ENCODE measurements at regions not wholly inside any gene's neighbourhood (a gene's known extent, or its start where the extent isn't known, plus 50 kb on each side); places are given as distances from the start of the nearest gene placed in this dataset.
A peak's percentile ranks its signal among the peaks of the same experiment; 100 is the strongest.

- TF ChIP-seq, protein P1, sequence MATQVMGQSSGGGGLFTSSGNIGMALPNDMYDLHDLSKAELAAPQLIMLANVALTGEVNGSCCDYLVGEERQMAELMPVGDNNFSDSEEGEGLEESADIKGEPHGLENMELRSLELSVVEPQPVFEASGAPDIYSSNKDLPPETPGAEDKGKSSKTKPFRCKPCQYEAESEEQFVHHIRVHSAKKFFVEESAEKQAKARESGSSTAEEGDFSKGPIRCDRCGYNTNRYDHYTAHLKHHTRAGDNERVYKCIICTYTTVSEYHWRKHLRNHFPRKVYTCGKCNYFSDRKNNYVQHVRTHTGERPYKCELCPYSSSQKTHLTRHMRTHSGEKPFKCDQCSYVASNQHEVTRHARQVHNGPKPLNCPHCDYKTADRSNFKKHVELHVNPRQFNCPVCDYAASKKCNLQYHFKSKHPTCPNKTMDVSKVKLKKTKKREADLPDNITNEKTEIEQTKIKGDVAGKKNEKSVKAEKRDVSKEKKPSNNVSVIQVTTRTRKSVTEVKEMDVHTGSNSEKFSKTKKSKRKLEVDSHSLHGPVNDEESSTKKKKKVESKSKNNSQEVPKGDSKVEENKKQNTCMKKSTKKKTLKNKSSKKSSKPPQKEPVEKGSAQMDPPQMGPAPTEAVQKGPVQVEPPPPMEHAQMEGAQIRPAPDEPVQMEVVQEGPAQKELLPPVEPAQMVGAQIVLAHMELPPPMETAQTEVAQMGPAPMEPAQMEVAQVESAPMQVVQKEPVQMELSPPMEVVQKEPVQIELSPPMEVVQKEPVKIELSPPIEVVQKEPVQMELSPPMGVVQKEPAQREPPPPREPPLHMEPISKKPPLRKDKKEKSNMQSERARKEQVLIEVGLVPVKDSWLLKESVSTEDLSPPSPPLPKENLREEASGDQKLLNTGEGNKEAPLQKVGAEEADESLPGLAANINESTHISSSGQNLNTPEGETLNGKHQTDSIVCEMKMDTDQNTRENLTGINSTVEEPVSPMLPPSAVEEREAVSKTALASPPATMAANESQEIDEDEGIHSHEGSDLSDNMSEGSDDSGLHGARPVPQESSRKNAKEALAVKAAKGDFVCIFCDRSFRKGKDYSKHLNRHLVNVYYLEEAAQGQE (IDR thresholded peaks at IDR 0.05): no peak
- TF ChIP-seq EGR1 (IDR thresholded peaks at IDR 0.05; ENCODE audit: low read depth in 2 of 2): no peak
- TF ChIP-seq FOXA1 (IDR thresholded peaks at IDR 0.05): no peak
- TF ChIP-seq, protein P2, sequence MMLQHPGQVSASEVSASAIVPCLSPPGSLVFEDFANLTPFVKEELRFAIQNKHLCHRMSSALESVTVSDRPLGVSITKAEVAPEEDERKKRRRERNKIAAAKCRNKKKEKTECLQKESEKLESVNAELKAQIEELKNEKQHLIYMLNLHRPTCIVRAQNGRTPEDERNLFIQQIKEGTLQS (IDR thresholded peaks at IDR 0.05): no peak
Measured at GRCh38 chr21:25457946-25458345, 149.3 kb downstream of the MRPL39 start (continued).

DNA sequence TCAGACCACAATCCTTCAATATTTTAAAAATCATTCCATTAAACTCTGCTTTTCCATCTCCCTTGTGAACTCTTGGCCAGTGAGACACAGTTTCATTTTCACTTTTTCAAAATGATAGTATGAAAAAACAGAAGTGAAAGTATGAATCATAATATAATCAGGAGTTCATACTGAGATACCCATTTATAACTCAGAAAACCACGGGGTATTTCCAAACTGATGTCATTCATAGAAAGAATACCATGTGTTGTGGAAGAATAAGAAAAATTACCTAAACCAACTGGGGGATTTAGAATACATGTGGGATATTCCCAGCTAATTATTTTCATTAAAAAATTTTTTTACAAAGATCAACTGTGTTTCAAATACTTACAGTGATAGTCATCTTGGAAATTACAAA lies 149.9 kb downstream of the MRPL39 start:
- H3K36me3 ChIP-seq (ENCODE audit: control insufficient read depth in 4 of 4, insufficient read depth in 3 of 4, low read depth in 1 of 4, low read length in 3 of 4): no peaks in the 10 kb centered on the region

DNA sequence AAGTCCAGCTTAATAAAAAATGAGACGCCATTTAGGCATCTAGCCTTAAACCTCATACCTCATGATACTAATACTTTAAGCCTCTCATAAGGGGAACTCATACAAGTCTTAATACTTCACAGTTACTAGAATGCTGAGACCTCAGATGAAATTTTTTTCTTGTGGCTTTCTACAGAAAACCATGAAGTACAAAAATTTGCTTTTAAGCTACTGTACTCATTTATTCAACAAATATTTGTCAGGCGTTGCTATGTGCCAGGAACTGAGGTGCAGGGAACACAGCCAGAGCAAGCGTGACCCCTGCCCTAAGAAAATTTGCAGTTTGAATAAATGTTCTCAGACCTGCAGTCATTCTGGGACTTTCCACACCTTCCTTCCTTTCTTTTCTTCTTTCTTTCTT lies 150.6 kb downstream of the MRPL39 start:
- no peaks in the 10 kb centered on the region for H3K9me3 ChIP-seq (ENCODE audit: control insufficient read depth in 4 of 4, low read length in 3 of 4)
- no peak overlapping the region for H3K27ac ChIP-seq (ENCODE audit: low read depth in 1 of 2, low read length in 2 of 2)
- H3K36me3 ChIP-seq (ENCODE audit: control insufficient read depth in 4 of 4, insufficient read depth in 3 of 4, low read depth in 1 of 4, low read length in 3 of 4): no peaks in the 10 kb centered on the region
- peaks cover 1 to 6% (median 4%) of the 10 kb centered on the region in 4 donors for H3K4me1 ChIP-seq (ENCODE audit: control insufficient read depth in 4 of 4, insufficient read depth in 4 of 4, low read length in 3 of 4)
- H3K9ac ChIP-seq (ENCODE audit: low read depth in 1 of 2, low read length in 2 of 2): no peak overlapping the region
- WGBS: 50% methylated on average over 3 of the region's 3 CpGs
- no peak for DNase-seq (ENCODE audit: low spot score)
- H3K27me3 ChIP-seq (ENCODE audit: control insufficient read depth in 4 of 4, insufficient read depth in 4 of 4, low read length in 3 of 4): no peaks in the 10 kb centered on the region
- H3K4me3 ChIP-seq (ENCODE audit: low read depth in 1 of 3, low read length in 3 of 3): no peak overlapping the region
- TF ChIP-seq RXRA (IDR thresholded peaks at IDR 0.05) (no peak), CTCF (IDR thresholded peaks at IDR 0.05; ENCODE audit: low read depth, low read length, missing input control) (no peak), YY1 (IDR thresholded peaks at IDR 0.05) (no peak), RAD21 (IDR thresholded peaks at IDR 0.05) (no peak), HNF4A (conservative IDR thresholded peaks at IDR 0.05) (no peak), HNF4G (IDR thresholded peaks at IDR 0.05) (no peak), EGR1 (IDR thresholded peaks at IDR 0.05; ENCODE audit: low read depth in 2 of 2) (no peak), JUND (IDR thresholded peaks at IDR 0.05) (no peak)
- TF ChIP-seq, protein P3, sequence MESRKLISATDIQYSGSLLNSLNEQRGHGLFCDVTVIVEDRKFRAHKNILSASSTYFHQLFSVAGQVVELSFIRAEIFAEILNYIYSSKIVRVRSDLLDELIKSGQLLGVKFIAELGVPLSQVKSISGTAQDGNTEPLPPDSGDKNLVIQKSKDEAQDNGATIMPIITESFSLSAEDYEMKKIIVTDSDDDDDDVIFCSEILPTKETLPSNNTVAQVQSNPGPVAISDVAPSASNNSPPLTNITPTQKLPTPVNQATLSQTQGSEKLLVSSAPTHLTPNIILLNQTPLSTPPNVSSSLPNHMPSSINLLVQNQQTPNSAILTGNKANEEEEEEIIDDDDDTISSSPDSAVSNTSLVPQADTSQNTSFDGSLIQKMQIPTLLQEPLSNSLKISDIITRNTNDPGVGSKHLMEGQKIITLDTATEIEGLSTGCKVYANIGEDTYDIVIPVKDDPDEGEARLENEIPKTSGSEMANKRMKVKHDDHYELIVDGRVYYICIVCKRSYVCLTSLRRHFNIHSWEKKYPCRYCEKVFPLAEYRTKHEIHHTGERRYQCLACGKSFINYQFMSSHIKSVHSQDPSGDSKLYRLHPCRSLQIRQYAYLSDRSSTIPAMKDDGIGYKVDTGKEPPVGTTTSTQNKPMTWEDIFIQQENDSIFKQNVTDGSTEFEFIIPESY (IDR thresholded peaks at IDR 0.05): no peak
- TF ChIP-seq, protein P4, sequence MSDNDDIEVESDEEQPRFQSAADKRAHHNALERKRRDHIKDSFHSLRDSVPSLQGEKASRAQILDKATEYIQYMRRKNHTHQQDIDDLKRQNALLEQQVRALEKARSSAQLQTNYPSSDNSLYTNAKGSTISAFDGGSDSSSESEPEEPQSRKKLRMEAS (IDR thresholded peaks at IDR 0.05): no peak

More for the DNA sequence above, 149.9 kb downstream of the MRPL39 start:
- WGBS: 21% methylated on average over 1 of the region's 1 CpG
- H3K9ac ChIP-seq (ENCODE audit: low read depth in 1 of 2, low read length in 2 of 2): peak overlapping the region in 1 of 2 donors; percentile 19
- peaks cover 1 to 6% (median 4%) of the 10 kb centered on the region in 4 donors for H3K4me1 ChIP-seq (ENCODE audit: control insufficient read depth in 4 of 4, insufficient read depth in 4 of 4, low read length in 3 of 4)
- H3K9me3 ChIP-seq (ENCODE audit: control insufficient read depth in 4 of 4, low read length in 3 of 4): no peaks in the 10 kb centered on the region
- H3K27ac ChIP-seq (ENCODE audit: low read depth in 1 of 2, low read length in 2 of 2): no peak overlapping the region
- DNase-seq (ENCODE audit: low spot score): no peak
- H3K27me3 ChIP-seq (ENCODE audit: control insufficient read depth in 4 of 4, insufficient read depth in 4 of 4, low read length in 3 of 4): no peaks in the 10 kb centered on the region
- TF ChIP-seq HNF4A (conservative IDR thresholded peaks at IDR 0.05): no peak
- TF ChIP-seq JUND (IDR thresholded peaks at IDR 0.05): peak in 1 of 2 donors; percentile 38
- no peak overlapping the region for H3K4me3 ChIP-seq (ENCODE audit: low read depth in 1 of 3, low read length in 3 of 3)
